Fibroblast of skin of right quadriceps (primary cell): ENCODE measurements at regions not wholly inside any gene's neighbourhood (a gene's known extent, or its start where the extent isn't known, plus 50 kb on each side); places are given as distances from the start of the nearest gene placed in this dataset.

Experiments used
- DNase-seq: peaks from one replicate; pipeline ENCODE4 v3.0.0-alpha.2; 2013

DNA sequence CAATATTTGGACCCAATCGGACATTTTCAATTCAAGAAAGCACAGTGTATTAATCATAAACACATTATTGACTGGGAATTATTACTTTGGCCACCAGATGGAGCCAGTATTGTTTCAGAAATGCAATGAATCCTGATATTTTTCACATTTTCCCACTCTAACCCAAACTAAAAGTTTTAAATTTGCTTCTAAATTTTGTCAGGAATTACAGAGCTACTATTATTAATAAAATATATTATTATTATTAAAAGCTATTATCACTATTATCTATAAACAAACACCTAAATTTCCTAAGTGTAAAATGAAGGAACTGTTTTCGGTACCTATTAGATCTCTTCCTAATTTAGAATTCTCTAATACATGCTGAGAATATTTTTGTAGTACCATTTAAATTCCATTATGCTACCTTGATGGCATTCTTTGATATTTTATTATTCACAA lies 245.3 kb downstream of the OGFRL1 start:
- peak; percentile 21 for DNase-seq

DNA sequence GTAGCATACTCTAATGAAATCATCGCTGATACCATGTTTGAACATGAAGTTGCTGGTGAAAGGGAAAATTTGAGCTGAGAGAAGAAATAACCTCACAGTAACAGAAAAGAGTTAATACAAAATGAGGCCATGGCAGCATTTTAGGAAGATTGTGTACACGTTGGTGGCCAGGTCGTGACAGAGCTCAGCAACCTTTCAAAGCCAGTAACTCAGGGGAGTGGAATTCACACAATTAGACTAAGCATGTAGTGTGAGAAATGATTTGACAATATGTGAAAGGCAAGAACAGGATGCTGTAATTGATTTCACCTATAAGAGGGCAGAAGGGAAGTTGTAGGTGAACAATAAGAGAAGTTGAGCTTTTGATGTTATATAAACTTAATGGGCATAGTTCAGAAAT lies 246.3 kb downstream of the OGFRL1 start:
- DNase-seq = no peak

DNA sequence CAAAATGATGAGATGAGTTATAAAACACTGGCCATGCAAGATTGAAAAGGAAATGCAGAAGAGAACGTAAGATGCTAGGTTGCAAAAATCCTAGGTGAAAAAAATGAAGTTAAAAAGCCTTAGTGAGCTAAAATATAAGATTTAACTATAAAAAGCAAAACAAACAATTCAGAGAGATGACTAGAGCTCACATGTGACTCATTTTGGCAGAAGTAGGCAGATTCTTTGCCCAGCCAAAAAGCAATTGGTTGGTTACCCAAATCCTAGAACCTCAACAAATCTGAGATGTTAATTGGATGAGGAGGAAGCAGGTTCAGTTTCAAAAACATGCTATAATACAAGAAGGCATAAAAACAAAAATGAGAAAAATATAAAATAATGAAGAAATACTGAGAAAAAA lies 249.1 kb downstream of the OGFRL1 start:
- DNase-seq = peak; percentile 14

DNA sequence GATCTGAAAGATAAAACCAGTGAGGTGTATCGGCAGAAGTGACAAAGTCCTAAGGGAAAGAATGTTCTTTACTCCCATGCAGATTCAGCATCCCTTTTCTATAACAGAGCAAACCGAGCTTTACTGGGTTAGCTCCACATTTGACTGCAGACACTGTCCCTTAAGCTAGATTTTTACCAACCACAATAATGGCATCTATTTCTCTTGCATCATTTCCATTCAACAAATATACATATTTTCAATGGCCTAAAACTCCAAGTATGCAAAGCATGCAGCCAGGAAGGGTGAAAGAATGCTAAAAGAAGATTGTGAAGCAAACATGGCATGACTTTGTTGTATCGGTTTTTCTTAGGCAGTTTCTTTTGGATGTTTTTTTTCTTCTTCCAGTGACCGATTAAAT lies 255.4 kb downstream of the OGFRL1 start:
- DNase-seq = peak; percentile 76

DNA sequence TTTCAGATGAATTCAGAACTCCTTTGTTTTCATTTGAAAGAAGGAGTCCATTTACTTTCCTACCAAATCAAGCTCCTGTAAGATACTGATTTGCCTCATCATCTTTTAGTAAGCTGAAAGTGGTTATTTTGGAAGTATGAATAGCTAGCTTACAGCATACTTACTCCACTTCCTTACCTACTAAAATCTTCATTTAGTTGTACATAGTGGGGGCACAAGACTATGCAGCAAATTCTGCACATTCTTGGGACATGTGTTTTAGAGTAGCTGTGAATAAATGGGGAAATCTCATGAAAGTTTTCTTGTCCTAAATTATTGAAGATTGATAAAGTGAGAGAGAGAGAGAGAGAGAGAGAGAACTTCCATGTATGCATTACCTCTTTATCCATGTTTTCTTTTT lies 256.3 kb downstream of the OGFRL1 start:
- DNase-seq = peak; percentile 5

DNA sequence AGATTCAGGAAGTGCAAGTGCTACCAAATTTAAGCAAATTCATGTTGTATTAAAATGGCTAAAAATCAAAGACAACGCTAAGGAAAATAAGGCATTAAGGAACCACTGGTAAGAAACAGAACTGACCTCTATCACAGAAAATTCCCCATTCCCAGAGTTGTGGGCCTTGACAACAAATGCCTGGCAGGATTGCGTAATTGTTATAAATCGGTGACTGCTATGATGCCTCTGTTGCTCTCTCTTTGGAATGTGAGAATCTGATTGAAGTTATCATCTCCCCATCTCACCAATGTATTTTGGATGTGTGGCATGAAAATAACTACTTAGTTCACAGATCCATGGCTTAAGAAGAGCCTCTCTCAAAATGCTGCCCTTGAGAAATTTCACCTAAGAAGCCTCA lies 257.3 kb downstream of the OGFRL1 start:
- no peak for DNase-seq

DNA sequence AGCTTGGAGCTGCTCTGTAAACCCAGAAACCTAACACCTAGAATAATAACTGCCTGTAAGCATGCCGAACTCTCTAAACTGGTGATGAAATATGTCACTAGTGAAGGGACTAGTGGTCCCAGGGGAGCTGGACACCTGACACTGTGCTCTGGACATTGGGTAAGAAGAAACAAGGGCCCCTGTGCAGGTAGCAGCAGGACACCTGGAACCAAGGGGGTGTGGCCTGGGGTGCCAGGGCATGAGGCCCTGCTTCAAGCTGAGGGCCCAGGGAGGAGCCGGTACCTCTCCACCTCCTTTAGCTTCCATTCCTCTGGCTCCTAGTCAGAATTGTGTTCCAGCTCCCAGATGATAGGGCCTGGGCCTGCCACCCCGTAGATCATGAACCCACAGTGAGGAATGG lies 263.2 kb downstream of the OGFRL1 start:
- DNase-seq = no peak

DNA sequence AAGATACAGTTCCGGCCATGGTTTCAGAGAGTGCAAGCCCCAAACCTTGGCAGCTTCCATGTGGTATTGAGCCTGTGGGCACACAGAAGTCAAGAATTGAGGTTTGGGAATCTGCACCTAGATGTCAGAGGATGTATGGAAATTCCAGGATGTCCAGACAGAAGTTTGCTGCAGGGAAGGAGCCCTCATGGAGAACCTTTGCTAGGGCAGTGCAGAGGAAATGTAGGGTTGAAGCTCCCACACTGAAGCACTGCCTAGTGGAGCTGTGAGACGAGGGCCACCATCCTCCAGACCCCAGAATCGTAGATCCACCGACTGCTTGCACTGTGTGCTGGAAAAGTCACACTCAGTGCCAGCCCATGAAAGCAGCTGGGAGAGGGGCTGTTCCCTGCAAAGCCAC lies 267.5 kb downstream of the OGFRL1 start:
- DNase-seq = no peak

DNA sequence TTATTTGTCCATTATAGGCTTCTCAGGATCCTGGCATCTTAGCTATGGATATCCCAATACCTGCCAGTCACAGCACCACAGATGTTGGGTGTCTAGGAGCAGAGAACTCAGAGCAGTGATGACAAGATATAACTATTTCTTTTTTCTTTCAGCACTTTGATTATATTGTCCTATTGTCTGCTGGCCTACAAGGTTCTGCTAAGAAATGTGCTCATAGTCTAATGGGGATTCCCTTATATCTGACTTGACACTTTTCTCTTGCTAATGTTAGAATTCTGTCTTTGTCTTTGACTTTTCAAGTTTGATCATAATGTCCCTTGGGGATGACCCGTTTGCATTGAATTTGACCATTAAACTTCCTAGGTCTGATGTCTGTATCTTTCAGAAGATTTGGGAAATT lies 270.4 kb downstream of the OGFRL1 start:
- no peak for DNase-seq

DNA sequence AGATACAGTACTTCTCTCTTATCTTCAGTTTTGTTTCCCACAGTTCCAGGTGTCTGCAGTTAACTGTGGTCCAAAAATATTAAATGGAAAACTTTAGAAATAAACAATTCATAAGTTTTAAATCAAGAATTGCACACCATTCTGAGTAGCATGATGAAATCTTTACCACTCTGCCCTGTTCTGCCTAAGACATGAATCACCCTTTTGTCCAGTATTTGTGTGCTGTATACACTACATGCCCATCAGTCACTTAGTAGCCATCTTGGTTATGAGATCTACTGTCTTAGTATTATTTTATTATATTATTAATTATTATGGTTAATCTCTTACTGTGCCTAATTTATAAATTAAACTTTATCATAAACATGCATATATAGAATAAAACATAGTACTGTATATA lies 279.0 kb downstream of the OGFRL1 start:
- DNase-seq = no peak

DNA sequence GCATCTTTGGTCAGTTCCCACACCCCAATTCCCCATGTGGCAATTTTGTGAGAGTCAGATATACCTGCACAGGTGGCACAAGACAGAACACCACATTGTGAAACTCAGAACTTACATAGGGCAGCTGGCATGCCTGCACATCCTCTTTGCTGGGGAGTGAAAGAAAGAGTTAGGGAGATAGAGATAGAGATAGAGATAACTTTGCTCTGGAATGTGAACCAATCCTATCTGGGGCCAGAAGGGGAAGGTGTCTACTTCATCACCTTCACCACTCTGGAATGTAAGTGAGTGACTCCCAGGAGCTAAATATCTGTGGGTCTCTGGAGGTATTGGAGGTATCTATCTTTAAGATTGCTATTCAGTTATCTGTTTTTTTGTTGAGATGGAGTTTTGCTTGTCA lies 289.2 kb downstream of the OGFRL1 start:
- DNase-seq = no peak

DNA sequence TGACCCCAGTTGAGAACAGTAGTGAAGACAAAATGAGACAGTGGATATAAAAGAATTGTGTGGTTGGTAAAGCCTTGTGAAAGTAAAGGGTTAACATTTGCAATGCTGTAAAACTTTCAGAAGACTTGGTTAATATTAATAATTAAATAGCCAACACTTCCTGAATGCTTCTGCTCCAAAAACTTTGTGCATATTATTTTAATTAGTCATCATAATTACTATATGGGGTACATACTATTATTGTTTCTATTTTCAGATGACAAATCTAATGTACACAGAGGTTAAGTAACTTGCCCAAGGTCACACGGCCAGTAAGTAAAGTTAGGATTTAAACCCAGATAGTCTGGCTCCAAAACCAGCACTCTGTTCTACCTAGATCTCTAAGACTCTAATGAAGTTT lies 291.3 kb downstream of the OGFRL1 start:
- no peak for DNase-seq

DNA sequence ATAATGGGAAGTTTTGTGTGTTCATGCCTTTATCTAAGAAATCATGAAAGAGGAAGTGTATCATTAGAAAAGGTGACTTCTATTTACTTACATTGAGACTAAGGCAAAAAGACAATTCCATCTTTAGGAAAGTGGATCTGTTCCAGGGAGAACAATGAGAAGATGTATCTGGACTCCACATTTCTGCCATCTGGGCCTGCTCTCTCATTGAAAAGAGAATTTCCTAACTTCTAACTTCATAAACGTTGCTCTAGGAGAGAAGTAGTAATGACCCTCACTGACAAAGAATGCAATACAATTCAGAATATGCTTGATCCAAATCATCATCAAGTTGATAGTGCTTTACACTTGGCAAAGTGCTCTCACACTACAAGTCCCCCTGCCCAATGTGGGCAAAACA lies 294.2 kb downstream of the OGFRL1 start:
- no peak for DNase-seq

DNA sequence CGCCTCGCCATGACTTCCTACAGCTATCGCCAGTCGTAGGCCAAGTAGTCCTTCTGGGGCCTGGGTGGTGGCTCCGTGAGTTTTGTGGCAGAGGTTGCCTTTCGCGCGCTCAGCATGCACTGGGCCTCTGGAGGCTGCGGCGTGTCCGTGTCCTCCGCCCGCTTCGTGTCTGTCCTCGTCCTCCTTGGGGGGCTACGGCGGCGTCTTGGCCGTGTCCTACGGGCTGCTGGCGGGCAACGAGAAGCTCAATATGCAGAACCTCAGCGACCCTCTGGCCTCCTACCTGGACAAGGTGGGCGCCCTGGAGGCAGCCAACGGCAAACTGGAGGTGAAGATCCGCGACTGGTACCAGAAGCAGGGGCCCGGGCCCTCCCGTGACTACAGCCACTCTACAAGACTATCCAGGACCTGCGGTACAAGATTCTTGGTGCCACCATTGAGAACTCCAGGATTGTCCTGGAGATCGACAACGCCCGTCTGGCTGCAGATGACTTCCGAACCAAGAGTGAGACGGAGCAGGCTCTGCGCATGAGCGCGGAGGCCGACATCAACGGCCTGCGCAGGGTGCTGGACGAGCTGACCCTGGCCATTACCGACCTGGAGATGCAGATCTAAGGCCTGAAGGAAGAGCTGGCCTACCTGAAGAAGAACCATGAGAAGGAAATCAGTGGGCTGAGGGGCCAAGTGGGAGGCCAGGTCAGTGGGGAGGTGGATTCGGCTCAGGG lies 296.3 kb downstream of the OGFRL1 start:
- DNase-seq = no peak

DNA sequence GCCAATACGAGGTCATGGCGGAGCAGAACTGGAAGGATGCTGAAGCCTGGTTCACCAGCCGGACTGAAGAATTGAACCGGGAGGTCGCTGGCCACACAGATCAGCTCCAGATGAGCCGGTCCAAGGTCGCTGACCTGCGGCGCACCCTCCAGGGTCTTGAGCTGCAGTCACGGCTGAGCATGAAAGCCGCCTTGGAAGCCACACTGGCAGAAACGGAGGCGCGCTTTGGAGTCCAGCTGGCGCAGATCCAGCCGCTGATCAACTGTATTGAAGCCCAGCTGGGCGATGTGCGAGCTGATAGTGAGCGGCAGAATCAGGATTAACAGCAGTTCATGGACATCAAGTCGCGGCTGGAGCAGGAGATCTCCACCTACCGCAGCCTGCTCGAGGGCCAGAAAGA lies 296.9 kb downstream of the OGFRL1 start:
- DNase-seq = no peak

DNA sequence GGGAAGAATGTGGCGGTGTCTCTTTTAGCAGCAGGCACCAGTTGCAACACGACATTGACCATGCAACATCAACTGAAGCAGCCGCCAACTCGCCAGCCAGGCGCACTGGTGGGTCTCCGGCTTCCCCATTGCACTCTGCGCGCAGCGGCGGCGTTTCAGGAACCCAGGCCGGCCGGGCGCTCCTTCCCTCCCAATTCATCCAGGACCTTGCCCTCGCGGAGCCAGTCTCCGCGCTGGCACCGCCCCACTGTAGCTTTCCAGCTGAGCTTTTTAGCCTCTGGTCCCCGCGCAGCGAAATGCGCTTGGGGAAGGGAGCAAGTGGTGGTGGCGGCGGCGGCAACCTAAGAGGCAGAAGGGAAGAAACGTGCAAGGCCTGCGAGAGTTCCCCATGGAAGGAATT lies 297.9 kb upstream of the RIMS1 start:
- DNase-seq = no peak

DNA sequence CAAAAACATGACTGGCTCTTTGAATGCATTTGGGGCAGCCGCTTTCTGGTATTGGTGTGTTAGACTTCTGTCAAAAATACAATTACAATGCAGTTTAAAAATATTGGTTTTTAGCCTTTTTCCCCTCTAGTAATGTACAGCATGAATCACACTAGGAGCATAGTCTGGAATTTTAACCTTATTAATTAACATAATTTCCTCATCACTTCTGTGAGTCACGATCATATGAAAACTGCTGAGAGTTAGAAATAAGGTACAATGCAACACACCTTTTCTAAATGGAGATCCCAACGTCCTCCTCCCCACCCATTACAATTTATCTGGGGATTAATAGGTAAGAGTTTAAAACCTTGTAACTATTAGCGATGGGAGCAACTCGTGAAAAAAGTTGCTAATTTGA lies 297.1 kb upstream of the RIMS1 start:
- DNase-seq = no peak

DNA sequence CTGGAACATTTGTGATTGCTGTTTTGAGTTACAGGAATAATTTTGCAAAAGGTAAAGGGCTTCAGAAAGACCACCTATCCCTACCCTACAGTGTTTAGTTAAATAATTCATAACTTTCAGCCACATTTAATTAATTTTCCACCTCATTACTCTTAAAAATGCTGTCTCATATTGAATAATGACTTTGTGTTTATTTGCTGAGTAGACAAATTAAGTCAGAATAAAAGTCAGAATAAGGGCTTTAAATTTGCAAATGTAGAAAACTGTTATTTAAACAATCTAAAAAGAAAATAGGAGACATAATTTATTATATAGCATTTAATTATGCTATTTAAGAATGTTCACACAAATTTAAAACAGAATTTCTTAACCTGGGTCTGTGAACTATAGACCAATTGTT lies 293.7 kb upstream of the RIMS1 start:
- DNase-seq = no peak

DNA sequence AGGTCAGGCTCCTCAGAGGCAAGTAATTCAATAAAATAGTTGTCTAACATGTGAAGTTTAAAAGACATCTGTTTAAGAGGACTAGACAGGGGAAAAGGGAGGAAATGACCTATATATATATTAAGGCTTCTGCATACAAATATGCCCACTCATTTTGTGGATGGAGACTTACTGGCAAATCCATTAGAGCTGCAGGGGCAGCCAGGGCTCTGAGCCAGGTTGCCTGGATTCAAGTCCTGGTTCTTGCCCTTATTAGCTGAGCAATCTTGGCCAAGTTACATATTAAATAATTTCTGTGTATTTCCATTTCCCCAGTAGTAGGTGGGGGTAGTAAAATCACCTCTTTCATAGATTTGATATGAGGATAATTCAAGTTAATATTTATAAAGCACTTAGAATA lies 287.0 kb upstream of the RIMS1 start:
- no peak for DNase-seq

DNA sequence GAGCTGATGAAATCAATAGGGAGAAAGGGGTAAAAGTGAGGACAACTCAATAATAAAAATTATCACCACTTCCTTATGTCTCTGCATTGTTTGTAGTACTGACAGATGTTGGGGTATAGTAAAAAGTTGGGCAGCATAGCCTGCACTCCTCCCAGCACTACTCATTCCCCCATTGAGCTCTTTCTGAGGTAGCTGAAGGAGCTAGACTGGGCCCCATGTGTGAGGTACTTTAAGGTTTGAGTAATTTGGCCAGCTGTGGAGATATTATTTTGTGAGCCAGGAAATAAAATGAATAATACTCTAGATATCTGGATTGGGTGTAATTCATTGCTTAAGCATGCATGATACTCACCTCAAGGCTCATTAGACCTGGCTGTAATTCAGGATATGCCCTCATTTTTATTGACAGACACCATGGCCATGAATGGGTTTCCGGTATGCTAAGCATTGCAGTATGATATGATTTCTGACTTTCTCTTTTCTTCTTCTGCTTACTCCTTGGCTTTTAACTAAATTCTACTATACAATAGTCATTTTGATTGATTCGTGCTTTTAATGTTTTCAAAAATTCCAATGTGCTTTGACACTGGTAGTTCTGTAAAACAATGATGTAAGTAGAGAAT lies 283.9 kb upstream of the RIMS1 start:
- DNase-seq = peak; percentile 65

DNA sequence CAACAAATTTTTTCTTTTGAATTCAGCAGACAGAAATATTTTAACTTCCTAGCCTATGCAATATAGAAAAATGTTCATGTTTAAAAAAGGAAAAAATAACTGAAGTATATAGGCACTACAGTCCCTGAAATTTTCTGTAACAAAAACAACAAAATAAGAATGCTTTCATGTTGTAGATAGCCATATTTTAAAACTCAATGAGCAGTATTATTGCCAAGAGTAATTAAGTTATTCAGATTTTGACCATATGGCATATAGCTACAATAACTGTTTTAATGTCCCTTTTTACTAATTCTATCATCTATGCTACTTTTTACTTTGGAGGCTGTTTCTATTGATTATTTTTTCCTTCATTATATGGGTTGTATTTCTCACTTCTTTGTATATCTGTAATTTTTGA lies 283.3 kb upstream of the RIMS1 start:
- DNase-seq = no peak

DNA sequence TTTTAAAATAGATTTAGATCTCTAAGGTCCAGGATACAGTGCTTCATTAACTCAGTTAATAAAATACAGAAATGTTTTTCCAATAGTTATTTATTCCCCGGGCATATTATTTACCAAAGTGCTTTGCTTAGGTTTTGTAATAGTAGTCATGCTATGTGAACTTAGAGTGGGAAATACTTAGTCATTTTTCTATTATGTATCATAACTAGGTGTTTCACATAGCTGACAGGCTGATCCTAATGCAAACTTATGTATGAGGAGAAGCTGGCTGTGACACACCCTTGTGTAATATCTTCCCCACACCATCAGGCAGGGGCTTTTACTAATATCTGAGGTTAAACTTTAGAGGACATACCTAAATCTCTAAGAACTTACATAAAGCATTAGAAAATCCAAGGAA lies 277.7 kb upstream of the RIMS1 start:
- DNase-seq = no peak

DNA sequence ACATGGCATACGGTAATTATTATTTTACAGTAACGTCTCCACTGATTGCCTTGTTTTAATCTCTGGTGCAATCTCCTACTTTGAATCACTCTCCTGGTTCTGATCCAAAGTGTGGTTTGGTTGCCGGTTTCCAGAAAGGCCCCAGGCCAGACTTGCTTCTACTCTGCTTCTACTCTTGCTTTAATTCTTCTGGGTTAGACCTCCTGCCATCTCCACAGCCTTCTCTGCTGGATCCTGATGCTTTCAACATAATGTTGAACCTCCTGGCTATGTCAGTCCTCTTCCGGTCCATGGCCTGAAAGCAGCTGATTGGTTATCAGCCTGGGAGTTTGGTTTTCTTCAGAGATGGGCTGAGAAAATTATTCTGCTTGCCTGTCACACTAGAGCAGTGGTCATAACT lies 266.5 kb upstream of the RIMS1 start:
- DNase-seq = no peak

DNA sequence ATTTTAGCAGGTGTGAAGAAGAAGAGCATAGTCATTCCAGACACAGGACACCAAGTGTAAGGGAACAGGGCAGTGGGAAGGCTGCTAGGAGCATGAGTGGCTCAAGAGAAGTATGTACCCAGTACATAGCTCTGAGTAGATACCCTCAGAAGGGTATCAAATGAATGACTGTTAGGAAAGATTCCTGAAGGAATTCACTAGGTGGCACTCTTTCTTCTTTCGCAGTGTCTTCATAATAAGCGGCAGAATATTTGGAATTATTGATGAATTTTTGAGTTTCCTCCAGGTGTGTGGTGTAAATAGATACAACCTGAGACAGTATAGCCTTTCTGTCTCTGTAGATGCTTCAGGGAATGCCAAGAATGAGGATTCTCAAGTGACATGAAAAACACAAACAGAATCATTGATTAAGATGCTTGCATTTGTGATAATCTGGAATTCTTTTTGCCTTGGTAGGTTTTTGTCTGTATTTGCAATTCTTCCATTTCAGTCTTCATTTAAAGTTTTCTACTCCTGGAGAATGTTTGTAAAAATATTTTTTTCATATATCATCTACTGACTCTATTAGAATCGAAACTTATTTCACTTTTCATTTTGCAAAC lies 264.3 kb upstream of the RIMS1 start:
- peak; percentile 4 for DNase-seq

DNA sequence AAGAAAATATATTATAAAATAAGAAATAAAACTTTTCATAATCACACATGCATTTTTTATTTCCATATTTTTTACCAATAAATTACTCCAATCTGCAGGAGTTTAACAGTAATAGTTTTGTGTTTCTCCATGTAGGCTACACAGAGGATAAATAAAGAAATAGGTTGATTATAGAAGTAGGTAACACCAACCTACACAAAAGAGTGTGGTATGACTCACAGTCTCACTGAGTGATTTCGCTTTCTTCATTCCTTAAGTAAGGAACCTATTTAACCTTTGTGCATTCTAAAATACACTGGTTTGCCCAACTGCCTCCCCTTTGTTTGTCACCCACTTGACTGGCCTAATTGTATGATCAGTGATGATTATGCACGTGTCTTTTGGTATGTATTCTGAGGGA lies 244.2 kb upstream of the RIMS1 start:
- no peak for DNase-seq
